HepG2 (cell line): ENCODE measurements at regions not wholly inside any gene's neighbourhood (a gene's known extent, or its start where the extent isn't known, plus 50 kb on each side); places are given as distances from the start of the nearest gene placed in this dataset.

ENCODE experiments used
- ATAC-seq: fragments of 200-7000 bp; cut with Tn5 transposase; 3 replicates; pipeline ENCODE4 v1.9.1; 2020; ENCODE audit warnings: mild to moderate bottlenecking, moderate library complexity
- BruUV-seq: library from RNA; stranded (reverse); fragments of 400-500 nt; replicated peaks from 2 replicates; lab custom pipeline; 2021; lab: Mats Ljungman, UMichigan
- CTCF ChIA-PET: fragments of 300-600 bp; formaldehyde crosslinking; extraction: SDS; loops from one replicate; lab custom pipeline; 2021; ENCODE audit warnings: low total read pairs, inconsistent platforms, low intra/inter-chr PET ratio; lab: Yijun Ruan, JAX
- POLR2A ChIA-PET: fragments of 350-600 bp; sonication (Branson Sonifier 250); formaldehyde crosslinking; loops from one replicate; lab custom pipeline; 2020; ENCODE audit warnings: antibody characterized with exemption, inconsistent platforms; lab: Yijun Ruan, JAX
- DNase-seq: peaks from one replicate; pipeline ENCODE4 v3.0.0-alpha.2; 2015; ENCODE audit warnings: low spot score
- FAIRE-seq: peaks from 3 replicates; lab custom pipeline; 2011; peaks lifted over from hg19 to GRCh38; lab: Jason Lieb, UNC
- H2AFZ ChIP-seq: one replicate; pipeline ENCODE4 v1.6.1; 2011; ENCODE audit warnings: low read length, inconsistent platforms
- H3K27ac ChIP-seq: fragments of 300-600 bp; 3 replicates; pipeline ENCODE4 v1.8.0; 2011; ENCODE audit warnings: mixed run types, mild to moderate bottlenecking, mixed read lengths, low read length, inconsistent platforms; ENCODE audit not compliant: insufficient read depth; ENCODE audit errors: extremely low read length
- H3K27me3 ChIP-seq, 2 experiments: fragments of 200-600 bp in 1 of 2; 2 replicates in 1 of 2; 3 replicates in 1 of 2; pipeline versions ENCODE4 v1.6.0 to v1.8.0; 2011; ENCODE audit warnings: low read length in 2 of 2, mild to moderate bottlenecking in 2 of 2, moderate library complexity in 2 of 2, inconsistent platforms in 1 of 2; ENCODE audit not compliant: insufficient read depth in 2 of 2, control insufficient read depth in 1 of 2
- H3K36me3 ChIP-seq, 2 experiments: fragments of 200-600 bp in 1 of 2; replicated peaks in 1 of 2; 2 replicates in 1 of 2; 3 replicates in 1 of 2; pipeline versions ENCODE4 v1.5.1 to v1.8.0; 2011; ENCODE audit warnings: low read length in 2 of 2, inconsistent platforms in 1 of 2; ENCODE audit not compliant: insufficient read depth in 2 of 2, control insufficient read depth in 1 of 2
- H3K4me1 ChIP-seq: 2 replicates; pipeline ENCODE4 v1.5.1; 2012; ENCODE audit warnings: low read length, inconsistent platforms; ENCODE audit not compliant: insufficient read depth
- H3K4me2 ChIP-seq: 2 replicates; pipeline ENCODE4 v1.6.0; 2011; ENCODE audit warnings: low read depth, low read length, inconsistent platforms
- H3K4me3 ChIP-seq, 3 experiments: fragments of 200-600 bp in 1 of 3; sonication (generic), shearing (Covaris generic) in 1 of 3; replicated peaks in 1 of 3; 2 replicates each; pipeline ENCODE4 v1.5.1; 2011 to 2016; ENCODE audit warnings: low read length in 3 of 3, inconsistent platforms in 2 of 3, low read depth in 2 of 3, mild to moderate bottlenecking in 2 of 3, control low read depth in 1 of 3, mixed read lengths in 1 of 3; ENCODE audit not compliant: insufficient read depth in 1 of 3
- H3K79me2 ChIP-seq: one replicate; pipeline ENCODE4 v1.6.1; 2011; ENCODE audit warnings: low read length, inconsistent platforms; ENCODE audit not compliant: insufficient read depth
- H3K9ac ChIP-seq: 2 replicates; pipeline ENCODE4 v1.6.0; 2011; ENCODE audit warnings: mild to moderate bottlenecking, low read depth, low read length, inconsistent platforms; ENCODE audit not compliant: insufficient read depth
- H3K9me3 ChIP-seq: 2 replicates; pipeline ENCODE4 v1.5.1; 2012; ENCODE audit warnings: mild to moderate bottlenecking, low read length
- H4K20me1 ChIP-seq: 2 replicates; pipeline ENCODE4 v1.6.0; 2011; ENCODE audit warnings: inconsistent platforms, mild to moderate bottlenecking, low read length, moderate library complexity; ENCODE audit not compliant: insufficient read depth
- CHCHD3 ChIP-seq: sonication (generic); formaldehyde crosslinking; IDR thresholded peaks from 2 replicates; pipeline ENCODE4 v1.8.0; 2022; ENCODE audit warnings: mild to moderate bottlenecking, missing genetic modification reagents, moderate library complexity
- ISX ChIP-seq: sonication (generic); formaldehyde crosslinking; conservative IDR thresholded peaks from 2 replicates; pipeline ENCODE4 v1.5.0; 2020; ENCODE audit warnings: missing genetic modification reagents
- JUNB ChIP-seq: sonication (generic); formaldehyde crosslinking; IDR thresholded peaks from 2 replicates; pipeline ENCODE4 v1.8.0; 2022; ENCODE audit warnings: missing genetic modification reagents, mild to moderate bottlenecking, borderline replicate concordance
- NFATC3 ChIP-seq: sonication (generic); formaldehyde crosslinking; IDR thresholded peaks from 2 replicates; pipeline ENCODE4 v1.5.1; 2020; ENCODE audit warnings: mild to moderate bottlenecking, missing genetic modification reagents
- NRL ChIP-seq: sonication (generic); formaldehyde crosslinking; IDR thresholded peaks from 2 replicates; pipeline ENCODE4 v1.5.0; 2020; ENCODE audit warnings: missing genetic modification reagents, mild to moderate bottlenecking, moderate library complexity, borderline replicate concordance
- PBX3 ChIP-seq: sonication (generic); formaldehyde crosslinking; IDR thresholded peaks from 2 replicates; pipeline ENCODE4 v1.8.1; 2023; ENCODE audit warnings: missing genetic modification reagents, inconsistent platforms, borderline replicate concordance
- PREB ChIP-seq: sonication (generic); formaldehyde crosslinking; IDR thresholded peaks from 2 replicates; pipeline ENCODE4 v1.4.0; 2020; ENCODE audit warnings: missing genetic modification reagents
- TGIF2 ChIP-seq: IDR thresholded peaks from 2 replicates; pipeline ENCODE4 v1.6.1; 2016; ENCODE audit warnings: control low read depth, missing compliant biosample characterization
- ZBTB7A ChIP-seq: sonication (generic); formaldehyde crosslinking; IDR thresholded peaks from 2 replicates; pipeline ENCODE4 v1.8.0; 2022; ENCODE audit warnings: mild to moderate bottlenecking, missing genetic modification reagents
- ZC3H4 ChIP-seq: sonication (generic); formaldehyde crosslinking; IDR thresholded peaks from 2 replicates; pipeline ENCODE4 v1.4.0; 2020; ENCODE audit warnings: missing genetic modification reagents, borderline replicate concordance
- ZNF230 ChIP-seq: sonication (generic); formaldehyde crosslinking; IDR thresholded peaks from 2 replicates; pipeline ENCODE4 v1.4.0; 2020; ENCODE audit warnings: mild to moderate bottlenecking, missing genetic modification reagents
- ZNF547 ChIP-seq: sonication (generic); formaldehyde crosslinking; IDR thresholded peaks from 2 replicates; pipeline ENCODE4 v1.5.1; 2020; ENCODE audit warnings: mild to moderate bottlenecking, missing genetic modification reagents
- ZNF788 ChIP-seq: sonication (generic); formaldehyde crosslinking; IDR thresholded peaks from 2 replicates; pipeline ENCODE4 v1.5.0; 2020; ENCODE audit warnings: mild to moderate bottlenecking, missing genetic modification reagents, borderline replicate concordance
- WGBS: methylation state at CpG from one replicate; pipeline ENCODE4 v1.1.6; 2017; ENCODE audit warnings: low lambda C conversion rate; 5-methylcytosine and 5-hydroxymethylcytosine counted together
- in situ Hi-C: cut with HindIII; loops from 2 replicates; pipeline ENCODE4 v1.10.0; 2017; ENCODE audit warnings: low pct_unique_long_range_greater_than_20kb; ENCODE audit not compliant: extremely low pct_ligation_motif_present
- intact Hi-C: fragments of 100-400 bp; cut with micrococcal nuclease; formaldehyde crosslinking; loops from one replicate; pipeline ENCODE4 v1.10.0; 2022; ENCODE audit not compliant: unreplicated experiment

GRCh38 chr12:42969355-42969754, 379.8 kb upstream of the PRICKLE1 start:
- DNase-seq, result no peak
- Histone ChIP-seq H3K9ac (no peak overlapping the region), H3K27me3 (no peaks in the 10 kb centered on the region; a peak in 1 of 5 replicates), H3K4me3 (no peak overlapping the region), H2AFZ (no peak overlapping the region), H3K4me1 (no peaks in the 10 kb centered on the region), H3K27ac (no peak overlapping the region), H3K79me2 (no peaks in the 10 kb centered on the region), H3K36me3 (no peaks in the 10 kb centered on the region), H3K9me3 (no peaks in the 10 kb centered on the region), H3K4me2 (no peak overlapping the region), H4K20me1 (no peaks in the 10 kb centered on the region)
- no peak for FAIRE-seq
- ChIA-PET POLR2A (no interaction called here), CTCF (no interaction called here)
- TF ChIP-seq NRL (CRISPR knock-in tag) (no peak), TGIF2 (CRISPR knock-in tag) (no peak), NFATC3 (no peak), ZC3H4 (CRISPR knock-in tag) (no peak), ISX (CRISPR knock-in tag) (no peak), ZNF788 (CRISPR knock-in tag) (no peak), PREB (no peak), ZNF547 (no peak), JUNB (CRISPR knock-in tag) (no peak), PBX3 (no peak), ZBTB7A (no peak), ZNF230 (no peak), CHCHD3 (no peak)
- BruUV-seq, result no TSS peak
- in situ Hi-C loops (no loop called here), intact Hi-C loops (no loop called here)
- 36% methylated on average over 5 of the region's 5 CpGs for WGBS
- no peak for ATAC-seq
